Esophagus squamous epithelium (tissue), 5 donors: ENCODE measurements at regions not wholly inside any gene's neighbourhood (a gene's known extent, or its start where the extent isn't known, plus 50 kb on each side); places are given as distances from the start of the nearest gene placed in this dataset.

ENCODE experiments used
- DNase-seq: peaks from one replicate; lab custom pipeline; 2025; lab: John Stamatoyannopoulos, UW
- H3K27ac ChIP-seq, 4 donors: fragments of 200-600 bp; sonication (generic); one replicate each; pipeline ENCODE4 v1.5.1; 2016 to 2019; ENCODE audit warnings: mild to moderate bottlenecking in 1 of 4
- H3K27me3 ChIP-seq, 4 donors: fragments of 200-600 bp; sonication (generic); 1 replicate in 3 of 4; 2 replicates in 1 of 4; pipeline versions ENCODE4 v1.5.1 to v1.6.0; 2017 to 2021; ENCODE audit warnings: antibody characterized with exemption in 1 of 4
- H3K36me3 ChIP-seq, 3 donors: fragments of 200-600 bp; sonication (generic); one replicate each; pipeline ENCODE4 v1.5.1; 2016 to 2019
- H3K4me1 ChIP-seq, 3 donors: fragments of 200-600 bp; sonication (generic); one replicate each; pipeline ENCODE4 v1.5.1; 2017 to 2019
- H3K4me3 ChIP-seq, 4 donors: fragments of 200-600 bp; sonication (generic); 1 replicate in 3 of 4; 2 replicates in 1 of 4; pipeline ENCODE4 v1.5.1; 2016 to 2019; ENCODE audit warnings: mild to moderate bottlenecking in 2 of 4, moderate library complexity in 1 of 4
- H3K9me3 ChIP-seq, 3 donors: fragments of 200-600 bp; sonication (generic); one replicate each; pipeline ENCODE4 v1.5.1; 2016 to 2019
- CTCF ChIP-seq, 6 experiments: fragments of 450-650 bp in 4 of 6; fragments of 200-600 bp in 2 of 6; sonication (generic) in 2 of 6; IDR thresholded peaks; one replicate each; pipeline ENCODE4 v1.5.1; 2016 to 2019; ENCODE audit warnings: antibody characterized with exemption in 6 of 6, mild to moderate bottlenecking in 4 of 6, moderate library complexity in 4 of 6
- POLR2A ChIP-seq, 4 donors: fragments of 450-650 bp; IDR thresholded peaks; one replicate each; pipeline ENCODE4 v1.6.1; 2017; ENCODE audit warnings: antibody characterized with exemption in 4 of 4, mild to moderate bottlenecking in 4 of 4, moderate library complexity in 3 of 4
- WGBS, 2 donors: methylation state at CpG; one replicate each; pipeline ENCODE4 v1.1.5; 2018; 5-methylcytosine and 5-hydroxymethylcytosine counted together
- intact Hi-C: fragments of 100-400 bp; cut with DNase I; formaldehyde crosslinking; loops from one replicate; pipeline ENCODE4 v1.15.0; 2022
- donor health status: DM: yes; HTN: yes; CAD: no.

- no peak for DNase-seq
- Histone ChIP-seq H3K9me3 (no peaks in the 10 kb centered on the region), H3K4me3 (no peak overlapping the region), H3K27me3 (no peaks in the 10 kb centered on the region), H3K4me1 (no peaks in the 10 kb centered on the region), H3K27ac (no peak overlapping the region), H3K36me3 (no peaks in the 10 kb centered on the region)
- TF ChIP-seq CTCF (IDR thresholded peaks at IDR 0.05) (no peak), POLR2A (IDR thresholded peaks at IDR 0.05) (no peak)
- intact Hi-C loops: no loop called here
- 80 to 83% methylated on average over 4 of the region's 4 CpGs for WGBS, 2 donors
Observed at GRCh38 chr2:143906850-143907249, 613.1 kb downstream of the ZEB2 start.

- WGBS, 2 donors: 64 to 81% methylated on average over 4 of the region's 4 CpGs
Observed at GRCh38 chr2:143905587-143905986, 614.3 kb downstream of the ZEB2 start.

DNA sequence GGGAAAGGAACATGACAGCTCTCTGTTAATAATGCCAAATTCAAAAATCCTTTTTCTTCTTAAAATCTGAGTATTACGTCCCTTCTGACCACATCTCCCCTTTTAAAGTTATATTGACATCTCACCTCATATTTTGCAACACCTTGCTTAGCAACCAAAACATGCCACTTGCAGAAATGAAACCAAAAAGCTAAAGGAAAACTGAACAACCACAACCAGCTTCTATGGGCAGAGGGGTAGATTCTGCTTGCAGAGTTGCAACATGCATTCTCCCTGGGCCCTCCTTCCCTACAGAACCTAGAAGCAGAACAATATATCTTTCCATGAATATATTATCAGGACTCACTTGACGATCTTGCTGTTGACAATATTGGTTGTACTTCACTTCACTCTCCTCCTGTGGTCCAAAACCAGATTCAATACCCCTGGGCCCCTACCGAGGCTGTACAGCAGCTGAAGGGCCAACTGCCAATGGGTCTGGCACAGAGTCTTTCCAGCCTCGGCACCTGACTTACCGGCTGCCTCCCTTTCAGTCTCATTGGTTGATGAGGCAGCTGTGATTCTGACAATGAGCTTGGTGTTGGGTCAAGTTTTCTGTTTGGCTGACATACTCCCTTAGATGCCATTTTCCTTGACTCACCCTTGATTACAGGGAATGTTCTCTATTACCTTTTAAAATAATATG is 616.6 kb downstream of the ZEB2 start:
- WGBS, 2 donors: 74 to 76% methylated on average over 5 of the region's 5 CpGs
- Histone ChIP-seq H3K36me3 (no peaks in the 10 kb centered on the region), H3K27me3 (no peaks in the 10 kb centered on the region), H3K9me3 (no peaks in the 10 kb centered on the region), H3K27ac (no peak overlapping the region), H3K4me3 (no peak overlapping the region), H3K4me1 (peaks cover 0 to 10% (median 0%) of the 10 kb centered on the region in 3 donors)
- TF ChIP-seq CTCF (IDR thresholded peaks at IDR 0.05) (no peak), POLR2A (IDR thresholded peaks at IDR 0.05) (no peak)
- intact Hi-C loops: no loop called here
- no peak for DNase-seq

More at GRCh38 chr2:143905587-143905986, 614.3 kb downstream of the ZEB2 start:
- H3K4me1 ChIP-seq: peaks cover 0 to 10% (median 0%) of the 10 kb centered on the region in 3 donors
- no peaks in the 10 kb centered on the region for H3K36me3 ChIP-seq
- H3K27me3 ChIP-seq: no peaks in the 10 kb centered on the region
- H3K9me3 ChIP-seq: no peaks in the 10 kb centered on the region
- H3K27ac ChIP-seq: no peak overlapping the region
- no peak overlapping the region for H3K4me3 ChIP-seq
- no peak for TF ChIP-seq CTCF (IDR thresholded peaks at IDR 0.05)
- TF ChIP-seq POLR2A (IDR thresholded peaks at IDR 0.05): no peak
- DNase-seq: no peak
- intact Hi-C loops: no loop called here

GRCh38 chr2:143901185-143901842 is 618.6 kb downstream of the ZEB2 start:
- Histone ChIP-seq H3K27ac (no peak overlapping the region), H3K4me3 (no peak overlapping the region), H3K27me3 (no peaks in the 10 kb centered on the region), H3K36me3 (no peaks in the 10 kb centered on the region), H3K4me1 (peaks cover 0 to 10% (median 0%) of the 10 kb centered on the region in 3 donors), H3K9me3 (no peaks in the 10 kb centered on the region)
- TF ChIP-seq POLR2A (IDR thresholded peaks at IDR 0.05) (no peak), CTCF (IDR thresholded peaks at IDR 0.05) (no peak)
- DNase-seq: no peak
- 31 to 47% methylated on average over 4 of the region's 4 CpGs for WGBS, 2 donors
- intact Hi-C loops: no loop called here

DNA sequence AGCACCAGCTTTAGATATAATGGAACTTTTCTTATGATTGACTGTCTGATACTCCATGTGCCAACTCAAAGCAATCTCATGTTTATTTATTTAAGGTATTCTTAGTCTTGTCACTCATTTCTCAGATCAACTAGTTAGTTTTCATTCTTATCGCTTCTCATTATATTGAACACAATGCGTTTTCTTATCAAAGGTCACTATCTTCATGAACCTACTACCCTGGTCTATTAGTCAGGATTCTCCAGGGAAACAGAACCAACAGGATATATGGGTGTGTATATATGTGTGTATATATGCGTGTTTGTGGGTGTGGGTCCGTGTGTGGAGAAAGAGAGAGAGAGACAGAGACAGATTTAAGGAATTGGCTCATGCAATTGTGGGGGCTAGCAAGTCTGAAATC is 619.9 kb downstream of the ZEB2 start:
- DNase-seq: no peak
- Histone ChIP-seq H3K4me1 (peaks cover 0 to 10% (median 0%) of the 10 kb centered on the region in 3 donors), H3K9me3 (no peaks in the 10 kb centered on the region), H3K27me3 (no peaks in the 10 kb centered on the region), H3K27ac (no peak overlapping the region), H3K36me3 (no peaks in the 10 kb centered on the region), H3K4me3 (no peak overlapping the region)
- 87 to 91% methylated on average over 3 to 4 of the region's 4 CpGs for WGBS, 2 donors
- TF ChIP-seq POLR2A (IDR thresholded peaks at IDR 0.05) (no peak), CTCF (IDR thresholded peaks at IDR 0.05) (no peak)
- intact Hi-C loops: no loop called here
